ENCODE measurements at regions not wholly inside any gene's neighbourhood (a gene's known extent, or its start where the extent isn't known, plus 50 kb on each side); places are given as distances from the start of the nearest gene placed in this dataset.

DNA sequence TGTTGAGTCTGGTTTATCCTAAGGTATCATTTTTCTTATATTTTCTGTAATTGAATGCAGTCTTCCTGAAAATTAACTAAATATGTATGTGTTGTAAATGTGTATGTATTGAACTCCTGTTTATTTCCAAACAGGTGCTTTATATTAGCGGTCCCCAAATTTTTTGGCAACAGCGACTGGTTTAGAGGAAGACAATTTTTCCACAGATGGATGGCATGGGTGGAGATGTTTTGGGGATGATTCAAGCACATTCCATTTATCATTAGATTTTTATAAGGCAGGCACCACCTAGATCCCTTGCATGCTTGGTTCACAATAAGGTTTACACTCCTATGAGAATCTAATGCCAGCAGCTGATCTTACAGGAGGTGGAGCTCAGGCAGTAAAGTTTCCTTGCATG lies 210.5 kb upstream of the ANO3 start:
- DNase-seq = no peak

DNA sequence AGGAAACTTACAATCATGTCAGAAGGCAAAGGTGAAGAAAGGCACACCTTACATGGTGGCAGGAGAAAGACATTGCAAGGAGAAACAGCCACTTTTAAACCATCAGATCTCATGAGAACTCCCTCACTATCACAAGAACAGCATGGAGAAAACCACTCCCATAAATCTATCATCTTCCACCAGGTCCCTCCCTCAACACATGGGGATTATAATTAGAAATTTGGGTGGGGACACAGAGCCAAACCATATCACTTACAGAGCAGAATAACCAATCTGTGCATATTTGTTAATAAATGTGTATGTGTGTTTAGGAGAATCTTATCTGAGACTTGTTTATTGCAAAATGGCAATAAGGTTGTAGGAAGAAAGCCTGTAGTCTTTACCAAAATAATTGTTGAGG lies 205.2 kb upstream of the ANO3 start:
- no peak for DNase-seq

DNA sequence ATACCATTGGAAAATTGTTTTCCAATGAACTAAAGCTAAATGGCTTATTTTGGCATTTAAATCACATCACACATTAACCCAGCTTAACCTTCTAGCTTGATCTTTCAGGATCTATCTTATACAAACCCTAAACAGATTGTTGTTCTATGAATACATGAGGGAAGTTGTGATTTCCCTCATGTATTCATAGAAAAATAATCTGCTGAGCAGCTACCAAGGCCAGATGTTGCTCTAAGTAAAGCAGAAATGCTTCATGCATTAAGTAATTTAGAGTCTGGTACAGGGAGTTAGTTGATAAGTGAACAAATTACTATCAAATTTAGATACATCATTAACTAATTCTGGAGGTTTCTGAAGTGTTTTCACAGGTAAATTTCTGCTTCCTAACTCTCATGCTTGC lies 204.6 kb upstream of the ANO3 start:
- no peak for DNase-seq

DNA sequence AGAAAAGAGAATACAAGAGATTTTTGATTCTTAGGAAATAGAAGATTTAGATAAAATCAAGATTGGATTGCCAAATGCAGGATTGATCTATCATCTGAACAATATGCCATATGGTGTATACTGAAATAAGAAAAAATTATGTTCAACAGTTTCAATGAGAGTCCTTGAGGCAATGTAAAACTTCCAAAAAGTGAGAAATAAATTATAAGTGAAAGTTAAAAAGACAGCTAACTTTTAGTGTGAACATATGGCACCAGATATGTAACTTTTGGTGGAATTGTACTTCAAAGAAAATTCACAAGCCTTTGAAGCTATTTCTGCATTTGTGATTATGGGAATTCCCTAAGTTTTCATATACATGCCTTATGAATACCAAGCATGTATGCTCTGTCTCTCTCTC lies 200.5 kb upstream of the ANO3 start:
- no peak for DNase-seq

DNA sequence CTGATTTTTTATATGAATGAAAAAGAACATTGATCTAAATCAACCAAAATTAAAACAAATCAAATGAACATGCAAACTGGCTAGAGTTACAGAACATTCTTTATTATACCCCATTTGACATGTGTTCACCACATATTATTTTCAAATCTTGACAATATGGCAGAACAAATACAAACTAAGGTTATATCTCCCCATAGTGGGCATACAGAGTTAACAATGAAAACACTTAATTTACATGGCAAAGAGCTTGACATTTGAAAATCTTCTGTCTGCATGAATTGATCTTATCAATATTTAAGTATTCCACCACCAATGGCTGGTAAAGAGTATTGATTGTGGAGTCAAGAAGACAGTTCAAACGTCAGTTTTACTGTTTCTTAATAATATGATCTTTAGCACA lies 197.9 kb upstream of the ANO3 start:
- DNase-seq = no peak

DNA sequence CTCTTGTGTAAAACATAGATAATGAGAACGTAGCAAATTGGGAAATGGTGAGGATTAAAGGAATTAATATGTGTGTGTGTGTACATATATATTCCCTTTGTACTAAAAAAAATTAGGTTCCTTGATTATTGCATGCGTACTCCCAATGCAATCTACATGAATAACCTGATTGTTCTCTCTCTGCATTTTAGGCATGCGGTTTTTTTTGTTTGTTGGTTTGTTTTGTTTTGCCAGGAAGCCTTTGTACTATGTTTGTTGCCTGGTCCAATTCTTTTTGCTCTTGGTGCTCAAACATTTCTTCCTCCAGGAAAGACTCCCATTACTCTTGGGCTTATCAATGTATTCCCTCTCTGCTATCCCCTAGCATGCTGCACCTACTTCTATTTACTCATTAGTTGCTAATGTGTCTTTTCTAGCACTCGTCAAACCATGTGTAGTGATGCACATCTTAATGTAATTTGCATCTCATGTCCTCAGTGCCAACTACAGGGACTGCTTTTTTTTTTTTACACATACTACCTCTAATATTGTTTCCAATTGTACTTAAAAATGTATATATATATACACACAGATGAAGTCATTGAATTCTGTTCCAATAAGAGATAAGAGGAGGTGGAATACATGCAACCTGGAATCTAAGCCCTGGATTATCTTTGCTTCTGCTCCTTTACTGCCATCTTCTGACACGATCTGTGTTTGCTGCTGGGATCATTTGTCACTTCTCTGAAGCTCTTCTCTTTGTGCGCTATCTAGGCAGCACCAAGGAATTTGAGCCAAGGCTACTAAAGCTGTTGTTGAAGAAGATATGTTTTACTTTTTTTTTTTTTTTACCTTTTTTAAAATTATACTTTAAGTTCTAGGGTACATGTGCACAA lies 197.2 kb upstream of the ANO3 start:
- peak; percentile 8 for DNase-seq

- no peak for DNase-seq
Measured at GRCh38 chr11:26137651-26138050, 194.3 kb upstream of the ANO3 start.

DNA sequence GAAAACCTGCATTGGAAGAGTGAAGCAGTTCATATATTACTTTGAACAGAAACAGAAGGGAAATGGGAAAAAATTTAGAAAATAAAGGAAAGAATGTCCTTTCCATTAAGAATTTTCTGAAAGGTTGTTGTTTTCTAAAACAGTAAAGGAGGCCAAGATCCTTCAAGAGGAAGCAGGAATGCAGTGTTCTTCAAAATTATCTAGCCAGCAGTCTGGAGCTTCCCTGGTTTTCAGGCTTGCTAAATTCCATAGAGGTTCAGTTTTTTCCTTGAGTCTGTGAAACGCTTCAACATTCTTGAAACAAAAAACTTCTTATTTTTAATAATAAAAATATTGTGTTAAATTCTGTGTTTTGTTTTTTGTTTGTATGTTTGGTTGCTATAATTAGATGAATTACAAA lies 189.0 kb upstream of the ANO3 start:
- DNase-seq = no peak

DNA sequence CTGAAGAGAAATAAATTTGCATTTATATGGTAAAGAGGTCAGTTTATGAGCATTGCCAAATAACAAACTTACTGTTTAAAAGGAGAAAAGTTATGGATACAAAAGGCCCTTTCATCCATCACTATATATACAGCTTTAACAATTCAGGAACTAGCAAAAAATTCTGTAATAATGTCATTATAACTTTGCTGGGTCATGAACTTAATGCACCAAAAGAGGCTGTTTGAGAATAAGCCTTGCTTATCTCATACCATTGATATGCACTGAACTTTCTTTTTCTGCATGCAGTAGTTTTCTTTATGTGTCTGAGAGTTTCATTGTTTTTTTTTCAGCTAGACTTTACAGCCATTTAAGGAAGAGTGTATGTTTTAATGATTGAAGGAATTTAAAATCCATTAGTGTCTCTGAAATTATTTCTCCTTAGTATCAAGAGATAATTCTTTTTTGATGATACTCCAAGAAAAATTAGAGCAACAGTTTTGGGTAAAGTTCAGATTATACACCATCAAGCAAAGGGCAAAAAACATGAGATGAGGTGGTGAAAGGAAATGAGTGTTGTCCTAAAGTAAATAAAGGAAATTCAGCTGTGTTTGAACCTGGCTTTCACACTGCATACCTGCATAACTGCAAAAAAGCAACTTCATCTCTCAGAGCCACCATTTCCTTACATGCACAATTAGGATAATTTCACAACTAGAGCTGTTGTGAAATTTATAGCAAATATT lies 188.2 kb upstream of the ANO3 start:
- no peak for DNase-seq

DNA sequence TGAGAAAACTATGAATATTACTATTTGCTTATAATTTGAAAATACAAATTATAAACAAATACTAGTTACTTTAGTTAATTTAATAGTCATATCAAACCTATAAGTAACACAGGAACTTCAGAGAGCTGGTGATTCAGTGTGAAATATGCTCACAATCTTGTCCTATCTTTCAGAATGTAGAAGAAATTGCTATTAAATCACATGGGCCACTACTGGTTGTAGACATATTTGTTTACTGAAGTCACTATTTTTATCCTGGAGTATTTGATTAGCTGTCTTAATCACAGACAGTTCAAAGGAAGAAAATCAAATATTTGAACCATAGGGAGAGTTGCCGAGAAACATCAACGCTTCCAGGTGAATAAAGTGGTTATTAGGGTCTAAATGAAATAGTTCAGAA lies 187.6 kb upstream of the ANO3 start:
- no peak for DNase-seq

DNA sequence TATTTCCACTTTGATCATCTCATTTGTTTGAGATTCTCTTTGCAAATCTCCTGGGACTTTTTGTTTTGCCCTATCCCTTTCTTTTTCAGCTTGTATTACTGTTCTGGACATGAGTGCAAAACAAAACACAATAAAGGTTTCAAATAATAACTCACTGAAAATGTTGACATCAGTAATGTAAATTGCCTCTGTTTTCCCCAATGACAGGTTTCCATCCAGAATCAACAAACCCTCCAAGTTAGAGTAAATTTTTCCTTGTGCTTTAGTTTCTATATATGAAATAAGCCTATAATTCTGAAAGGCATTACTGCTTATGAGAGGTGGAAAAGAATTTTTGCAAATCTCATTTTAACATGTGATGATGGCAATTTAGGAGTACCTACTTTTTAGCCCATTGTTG lies 187.0 kb upstream of the ANO3 start:
- no peak for DNase-seq

- no peak for DNase-seq
Measured at GRCh38 chr11:26149585-26149984, 182.3 kb upstream of the ANO3 start.

GRCh38 chr11:26150031-26150430 lies 181.9 kb upstream of the ANO3 start:
- DNase-seq = no peak

- DNase-seq = no peak
Measured at GRCh38 chr11:26158251-26158650, 173.7 kb upstream of the ANO3 start.

DNA sequence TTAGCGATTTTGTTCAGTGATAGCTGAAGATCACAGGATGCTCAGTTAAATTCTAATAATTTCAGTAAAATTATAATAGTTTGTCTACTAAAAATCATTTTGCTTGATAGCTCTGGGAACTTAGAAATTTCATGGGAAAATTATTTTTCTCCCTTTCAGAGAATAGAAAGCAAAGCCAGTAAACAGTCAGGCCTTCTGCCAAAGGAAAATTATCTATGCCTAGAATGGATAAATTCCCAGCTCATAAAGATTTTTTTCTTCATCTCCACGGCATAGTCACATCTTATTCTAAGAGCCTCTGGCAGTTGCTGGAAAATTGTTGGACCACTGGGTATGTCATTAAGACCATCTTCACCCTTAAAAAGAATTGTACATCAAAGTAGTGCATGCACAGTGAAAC lies 169.6 kb upstream of the ANO3 start:
- DNase-seq = no peak

DNA sequence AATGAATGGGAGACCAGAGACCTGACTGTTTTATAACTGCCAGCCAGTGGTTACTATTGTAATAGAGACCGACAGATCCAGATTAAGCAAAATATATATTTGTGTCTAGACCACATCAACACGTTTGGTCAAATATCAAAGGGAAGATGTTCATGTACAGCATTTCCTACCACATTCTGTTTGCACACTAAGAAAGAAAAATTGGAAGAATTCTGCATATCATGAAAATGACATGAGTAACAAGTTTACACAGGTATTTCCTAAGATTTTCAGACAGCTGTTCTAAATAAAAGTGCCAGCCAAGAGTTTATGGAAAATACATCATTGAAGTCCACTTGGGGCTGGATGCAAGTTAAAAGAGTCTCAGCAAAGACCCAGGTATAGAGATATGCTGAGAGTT lies 145.5 kb upstream of the ANO3 start:
- no peak for DNase-seq

GRCh38 chr11:26187639-26188038 lies 144.3 kb upstream of the ANO3 start:
- DNase-seq = no peak

- no peak for DNase-seq
Measured at GRCh38 chr11:26188554-26188953, 143.4 kb upstream of the ANO3 start.

- DNase-seq = no peak
Measured at GRCh38 chr11:26191193-26191592, 140.7 kb upstream of the ANO3 start.

DNA sequence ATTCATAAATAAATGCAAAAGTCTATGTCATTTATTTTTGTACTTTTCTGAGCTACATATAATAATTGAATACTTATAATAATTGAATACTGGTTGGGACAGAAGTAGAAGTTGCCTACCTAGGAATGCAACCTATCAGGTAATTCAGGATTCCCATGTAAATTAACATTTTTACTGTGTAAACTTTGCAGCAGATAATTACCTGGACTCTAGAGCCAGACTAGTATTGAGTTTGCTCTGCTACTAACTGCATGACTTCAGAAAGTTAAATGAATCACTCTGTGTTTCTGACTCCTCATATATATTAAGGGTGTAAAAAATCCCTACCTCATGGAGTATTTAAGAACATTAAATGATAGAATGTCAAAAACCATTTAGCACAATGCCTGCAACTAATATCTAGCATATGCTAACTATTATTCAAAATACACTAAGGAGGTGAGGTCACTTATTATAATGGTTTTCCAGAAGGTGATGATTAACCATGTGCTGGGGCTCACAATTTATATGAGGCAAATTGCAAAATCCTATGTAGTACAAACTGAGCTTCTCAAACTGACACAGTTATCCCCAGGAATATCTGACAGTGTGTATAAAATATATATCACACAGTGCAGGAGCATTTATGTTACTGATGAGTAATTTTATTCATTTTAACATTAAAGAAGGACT lies 138.1 kb upstream of the ANO3 start:
- DNase-seq = no peak

DNA sequence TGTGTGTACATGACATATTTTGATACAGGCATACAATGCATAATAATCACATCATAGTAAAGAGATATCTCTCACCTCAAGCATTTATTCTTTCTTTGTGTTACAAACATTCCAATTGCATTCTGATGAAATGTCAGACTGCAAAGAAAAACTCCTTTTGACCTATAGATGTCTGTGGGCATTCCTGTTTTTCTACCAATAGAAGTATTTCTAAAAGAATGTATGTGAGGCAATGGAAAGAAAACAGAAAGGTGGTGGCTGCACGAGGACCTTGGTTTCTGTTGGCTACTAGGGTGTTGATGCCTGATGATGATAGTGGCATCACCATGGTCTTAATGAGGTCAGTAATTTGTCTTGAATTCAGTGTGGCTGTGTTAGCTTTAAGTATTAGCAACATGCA lies 137.0 kb upstream of the ANO3 start:
- DNase-seq = no peak

DNA sequence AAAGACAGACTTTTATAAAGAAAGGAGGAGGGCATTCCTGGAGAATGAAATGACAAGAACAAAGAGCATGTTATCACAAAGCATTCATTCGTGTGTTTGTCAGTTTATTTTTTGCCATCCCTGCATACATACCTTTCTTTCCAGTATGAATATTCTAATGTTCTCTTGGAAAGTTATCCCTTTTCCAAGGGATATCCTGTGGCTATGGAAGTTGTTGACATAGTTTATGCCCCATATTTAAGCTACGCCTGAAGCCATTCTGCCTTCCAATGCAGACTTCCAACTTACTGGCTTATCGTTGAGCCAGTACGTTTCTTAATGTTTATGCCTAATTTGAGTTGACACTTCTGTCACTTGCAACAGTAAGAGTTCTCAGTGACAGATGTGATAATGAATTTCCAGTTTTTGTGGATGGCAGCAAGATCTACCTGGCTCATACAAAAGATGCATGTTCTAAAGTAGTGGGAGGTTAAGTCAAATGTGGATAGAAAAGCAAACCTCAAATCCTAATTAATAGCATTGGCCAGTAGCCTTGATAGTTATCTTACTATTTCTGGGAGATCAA lies 133.3 kb upstream of the ANO3 start:
- no peak for DNase-seq

DNA sequence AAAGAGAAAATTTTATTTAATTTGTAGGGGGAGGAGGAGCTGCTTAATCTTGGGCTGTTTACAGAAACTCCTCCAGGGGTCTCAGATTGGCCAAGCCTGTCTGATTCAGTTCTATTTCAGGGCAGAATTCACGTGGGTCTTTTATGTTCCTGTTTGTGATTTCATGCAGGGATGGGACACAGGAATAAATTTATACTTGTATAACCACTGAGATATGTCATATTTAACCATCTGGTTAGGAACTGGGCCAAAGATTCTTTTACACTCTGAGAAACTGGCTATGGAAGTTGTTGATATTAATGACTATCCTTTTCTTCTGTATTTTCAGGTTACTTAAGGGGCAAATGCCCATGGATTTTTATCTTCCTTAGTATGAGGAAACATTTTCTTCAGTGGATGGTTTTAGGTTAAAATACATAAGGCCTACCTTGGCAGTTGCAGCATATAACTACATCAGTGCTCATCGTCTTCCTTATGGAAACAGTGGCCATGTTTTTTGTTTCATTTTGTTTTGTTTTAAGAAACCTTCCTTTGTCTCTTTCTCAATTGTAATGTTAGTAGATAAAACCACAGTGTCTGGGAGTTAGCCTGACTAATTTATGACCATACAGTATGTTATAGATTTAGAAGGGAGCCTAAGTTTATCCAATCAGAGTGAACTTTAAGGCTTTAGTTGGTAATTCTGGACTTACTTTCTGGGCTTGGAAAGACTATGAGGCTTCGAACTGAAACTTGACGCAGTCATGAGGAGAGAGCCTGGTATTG lies 132.4 kb upstream of the ANO3 start:
- no peak for DNase-seq
